Lung (tissue), 11 donors: ENCODE measurements at regions not wholly inside any gene's neighbourhood (a gene's known extent, or its start where the extent isn't known, plus 50 kb on each side); places are given as distances from the start of the nearest gene placed in this dataset.

ENCODE experiments used
- ATAC-seq: fragments of 200-7000 bp; cut with Tn5 transposase; one replicate; pipeline ENCODE4 v1.9.1; 2020; ENCODE audit warnings: moderate number of reproducible peaks; ENCODE audit not compliant: insufficient read depth, low FRiP score
- DNase-seq, 3 donors: peaks; one replicate each; pipeline ENCODE4 v3.0.0-alpha.2; 2013 to 2017
- H3K27ac ChIP-seq, 2 donors: one replicate each; pipeline ENCODE4 v1.5.1; 2013; ENCODE audit warnings: mild to moderate bottlenecking in 2 of 2, moderate library complexity in 2 of 2, control low read depth in 1 of 2, inconsistent platforms in 1 of 2, low read depth in 1 of 2, low read length in 1 of 2
- H3K27me3 ChIP-seq, 3 donors: one replicate each; pipeline ENCODE4 v1.5.1; 2013; ENCODE audit warnings: low read length in 2 of 3; ENCODE audit not compliant: control insufficient read depth in 3 of 3, insufficient read depth in 3 of 3
- H3K36me3 ChIP-seq, 4 donors: one replicate each; pipeline ENCODE4 v1.5.1; 2013; ENCODE audit warnings: low read length in 4 of 4, mild to moderate bottlenecking in 1 of 4, moderate library complexity in 1 of 4; ENCODE audit not compliant: control insufficient read depth in 4 of 4, insufficient read depth in 4 of 4
- H3K4me1 ChIP-seq, 5 donors: one replicate each; pipeline ENCODE4 v1.5.1; 2013; ENCODE audit warnings: low read length in 5 of 5, mild to moderate bottlenecking in 2 of 5, moderate library complexity in 1 of 5; ENCODE audit not compliant: control insufficient read depth in 5 of 5, insufficient read depth in 5 of 5
- H3K4me3 ChIP-seq: one replicate; pipeline ENCODE4 v1.5.1; 2013; ENCODE audit warnings: mild to moderate bottlenecking, control low read depth, moderate library complexity
- H3K9ac ChIP-seq, 2 donors: one replicate each; pipeline ENCODE4 v1.5.1; 2013; ENCODE audit warnings: low read length in 2 of 2, control low read depth in 1 of 2; ENCODE audit not compliant: insufficient read depth in 1 of 2
- H3K9me3 ChIP-seq, 4 donors: one replicate each; pipeline ENCODE4 v1.5.1; 2013; ENCODE audit warnings: low read length in 3 of 4, mild to moderate bottlenecking in 1 of 4, moderate library complexity in 1 of 4; ENCODE audit not compliant: control insufficient read depth in 4 of 4, insufficient read depth in 3 of 4
- CTCF ChIP-seq: IDR thresholded peaks from 2 replicates; pipeline ENCODE4 v1.5.1; 2012; ENCODE audit warnings: mild to moderate bottlenecking; ENCODE audit errors: control extremely low read depth, extremely low read depth
- WGBS, 2 donors: extraction: QIAGEN DNeasy Blood & Tissue Kit; methylation state at CpG; one replicate each; pipeline ENCODE4 v1.1.7; 2013; 5-methylcytosine and 5-hydroxymethylcytosine counted together
- donor health status: control.
- donor health status: control.
- donor health status: Bipolar disorder and iron deficiency.
- donor health status: healthy.
- donor health status: DM: yes; HTN: yes; CAD: no.

GRCh38 chr18:73274812-73275621 is 407.2 kb upstream of the NETO1 start:
- H3K9me3 ChIP-seq, result no peaks in the 10 kb centered on the region
- TF ChIP-seq CTCF, result no peak
- H3K4me3 ChIP-seq, result no peak overlapping the region
- H3K36me3 ChIP-seq, result no peaks in the 10 kb centered on the region
- WGBS, 2 donors, result 88 to 90% methylated on average over 9 of the region's 9 CpGs
- DNase-seq (no peak), ATAC-seq (no peak)
- H3K27me3 ChIP-seq, result no peaks in the 10 kb centered on the region
- no peak overlapping the region for H3K27ac ChIP-seq
- H3K4me1 ChIP-seq, result no peaks in the 10 kb centered on the region
- no peak overlapping the region for H3K9ac ChIP-seq

GRCh38 chr18:73270920-73271634 is 403.3 kb upstream of the NETO1 start:
- DNase-seq (peak in 2 of 3 donors; percentile 2 to 15), ATAC-seq (no peak)
- WGBS, 2 donors, result 76 to 77% methylated on average over 10 of the region's 10 CpGs
- Histone ChIP-seq H3K4me3 (no peak overlapping the region), H3K9me3 (no peaks in the 10 kb centered on the region), H3K9ac (no peak overlapping the region), H3K36me3 (no peaks in the 10 kb centered on the region), H3K27ac (no peak overlapping the region), H3K27me3 (no peaks in the 10 kb centered on the region), H3K4me1 (no peaks in the 10 kb centered on the region)
- TF ChIP-seq CTCF, result no peak

- no peak overlapping the region for H3K4me3 ChIP-seq
- H3K27ac ChIP-seq, result no peak overlapping the region
- TF ChIP-seq CTCF, result no peak
- 68 to 88% methylated on average over 3 to 5 of the region's 5 CpGs for WGBS, 2 donors
- DNase-seq, result no peak
- no peaks in the 10 kb centered on the region for H3K36me3 ChIP-seq
- H3K9ac ChIP-seq, result no peak overlapping the region
- no peaks in the 10 kb centered on the region for H3K9me3 ChIP-seq
- H3K27me3 ChIP-seq, result no peaks in the 10 kb centered on the region
- no peaks in the 10 kb centered on the region for H3K4me1 ChIP-seq
- no peak for ATAC-seq
These were observed 396.8 kb upstream of the NETO1 start for GRCh38 chr18:73264562-73264921.
